ENCODE measurements at regions not wholly inside any gene's neighbourhood (a gene's known extent, or its start where the extent isn't known, plus 50 kb on each side); places are given as distances from the start of the nearest gene placed in this dataset.
"Not testable (repeated sequence)": the region's sequence is repeated elsewhere in the genome, so short reads cannot be mapped to it uniquely, and the experiment has no call there.

DNA sequence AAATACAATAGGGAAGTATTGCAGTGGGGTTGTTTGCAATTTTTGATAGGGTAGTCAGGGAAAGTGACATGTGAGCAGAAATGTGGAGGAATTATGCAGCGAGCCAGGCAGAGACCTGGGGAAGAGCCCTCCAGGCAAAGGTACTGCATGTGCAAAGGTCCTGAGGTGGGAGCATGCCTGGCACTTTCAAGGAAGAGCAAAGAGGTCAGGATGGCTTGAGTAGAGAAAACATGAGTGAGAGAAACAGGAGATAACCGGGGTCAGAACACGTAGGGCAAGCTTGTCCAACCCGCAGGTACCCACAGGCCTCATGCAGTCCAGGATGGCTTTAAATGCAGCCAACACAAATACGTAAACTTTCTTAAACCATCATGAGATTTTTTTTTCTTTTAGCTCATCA lies 71.0 kb downstream of the COQ2 start:
- Histone ChIP-seq H3K27me3 (ENCODE audit: insufficient read depth, low read length) (no peaks in the 10 kb centered on the region), H3K9me3 (ENCODE audit: low read depth, low read length) (no peaks in the 10 kb centered on the region), H3K4me3 (ENCODE audit: low read length) (no peak overlapping the region), H3K4me1 (ENCODE audit: insufficient read depth, low read length) (peaks cover 80% of the 10 kb centered on the region)

DNA sequence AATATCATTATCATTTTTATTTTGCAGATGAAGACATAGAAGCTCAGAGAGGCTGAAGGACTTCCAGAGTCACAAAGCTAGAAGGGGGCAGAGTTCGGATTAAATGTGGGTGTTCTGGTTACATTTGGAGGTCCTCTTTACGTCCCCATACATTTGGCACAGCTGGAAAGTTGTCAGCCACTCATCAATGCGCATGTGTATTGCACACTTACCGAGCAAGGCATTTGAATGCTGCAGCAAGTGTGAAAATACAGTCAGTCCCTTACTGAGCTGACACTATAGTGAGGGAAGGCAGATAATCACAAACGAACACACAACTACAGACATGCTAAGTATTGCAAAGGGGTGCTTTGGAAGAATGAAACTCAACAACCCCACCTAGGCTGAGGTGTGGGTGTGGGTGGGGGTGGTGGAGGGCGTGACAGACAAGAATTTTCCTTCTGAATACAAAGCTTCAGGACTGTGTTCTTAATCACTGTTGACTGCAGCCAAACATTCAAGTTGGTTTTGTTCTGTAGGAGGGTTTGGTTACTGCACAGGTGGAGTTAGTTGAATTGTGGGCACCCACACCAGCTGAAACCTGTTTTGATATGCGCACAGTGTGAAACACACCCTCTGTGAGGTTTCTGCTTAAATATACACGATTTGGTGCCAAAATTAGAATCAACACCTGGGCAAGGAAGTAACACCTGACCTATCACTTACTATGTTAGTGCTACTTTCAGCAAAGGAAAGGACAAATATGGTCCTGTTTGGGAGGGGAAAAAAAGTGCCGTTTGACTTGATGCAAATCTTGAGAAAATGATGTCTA lies 72.4 kb downstream of the COQ2 start:
- Histone ChIP-seq H3K9me3 (ENCODE audit: low read depth, low read length) (no peaks in the 10 kb centered on the region), H3K4me1 (ENCODE audit: insufficient read depth, low read length) (peaks cover 66% of the 10 kb centered on the region), H3K27me3 (ENCODE audit: insufficient read depth, low read length) (no peaks in the 10 kb centered on the region), H3K4me3 (ENCODE audit: low read length) (no peak overlapping the region)

DNA sequence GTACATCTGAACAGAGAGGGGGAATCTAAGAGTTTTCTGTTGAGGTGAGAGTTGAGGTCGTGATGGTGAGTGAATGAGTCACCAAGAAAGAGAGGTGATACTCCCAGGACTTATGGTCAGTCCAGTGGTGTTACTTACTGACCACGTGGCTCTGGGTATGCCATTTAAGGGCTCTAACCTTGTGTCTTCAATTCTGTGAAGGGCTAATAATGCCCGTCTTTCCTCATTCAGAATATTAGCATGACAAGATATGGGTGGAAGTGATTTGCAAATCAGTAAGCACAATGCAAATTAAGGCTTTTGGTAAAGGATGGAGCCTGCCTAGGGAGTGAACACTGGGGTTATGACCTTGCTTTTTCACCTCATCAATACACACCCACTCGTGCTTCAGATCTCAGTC lies 75.2 kb downstream of the COQ2 start:
- Histone ChIP-seq H3K27me3 (ENCODE audit: insufficient read depth, low read length) (no peaks in the 10 kb centered on the region), H3K4me1 (ENCODE audit: insufficient read depth, low read length) (peaks cover 62% of the 10 kb centered on the region), H3K9me3 (ENCODE audit: low read depth, low read length) (no peaks in the 10 kb centered on the region), H3K4me3 (ENCODE audit: low read length) (no peak overlapping the region)

DNA sequence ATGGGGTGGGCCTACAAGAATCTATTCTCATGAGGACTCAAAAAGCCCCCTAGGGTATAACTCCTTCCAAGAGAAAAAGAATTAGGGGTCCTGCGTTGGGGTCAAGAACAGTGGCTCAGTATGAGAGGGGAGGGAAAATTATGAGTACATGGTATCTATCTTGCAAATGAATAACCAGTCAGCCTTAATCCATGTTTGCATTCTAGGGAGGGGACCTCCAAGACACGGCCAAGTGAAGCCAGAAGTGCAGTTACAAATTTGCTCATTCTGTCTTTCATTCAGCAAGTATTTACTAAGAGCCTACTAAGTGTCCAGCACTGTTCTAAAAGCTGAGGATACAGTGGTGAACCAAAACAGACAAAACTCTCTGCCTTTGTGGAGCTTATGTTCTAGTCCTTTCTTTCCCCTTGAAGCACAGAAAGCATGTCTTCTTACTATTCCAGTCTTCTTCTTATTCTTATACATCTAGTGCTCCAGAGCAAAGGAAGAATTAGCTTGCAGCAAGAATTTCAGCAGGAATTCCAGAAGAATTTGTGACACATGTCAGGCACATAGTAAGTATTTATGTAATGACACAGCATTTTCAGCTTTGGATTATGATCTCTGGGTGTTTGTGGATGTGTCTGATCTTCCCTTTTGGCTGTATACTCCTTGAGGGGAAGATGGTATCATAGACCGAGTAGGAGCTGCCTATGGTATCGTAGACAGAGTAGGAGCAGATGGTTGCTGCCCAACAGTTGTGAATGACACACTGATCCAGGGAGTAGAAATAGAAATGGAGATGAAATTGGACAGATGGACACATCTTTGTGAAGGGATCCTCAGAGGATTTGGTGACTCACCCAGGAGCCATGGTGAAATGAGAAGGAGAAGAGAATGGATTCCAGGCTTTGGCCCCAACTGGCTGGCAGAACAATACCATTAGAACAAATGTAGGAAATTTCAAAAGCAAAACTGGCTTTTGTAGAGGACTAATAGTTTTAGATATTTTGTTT lies 75.9 kb downstream of the COQ2 start:
- Histone ChIP-seq H3K9me3 (ENCODE audit: low read depth, low read length) (no peaks in the 10 kb centered on the region), H3K4me3 (ENCODE audit: low read length) (no peak overlapping the region), H3K4me1 (ENCODE audit: insufficient read depth, low read length) (peaks cover 59% of the 10 kb centered on the region), H3K27me3 (ENCODE audit: insufficient read depth, low read length) (no peaks in the 10 kb centered on the region)

DNA sequence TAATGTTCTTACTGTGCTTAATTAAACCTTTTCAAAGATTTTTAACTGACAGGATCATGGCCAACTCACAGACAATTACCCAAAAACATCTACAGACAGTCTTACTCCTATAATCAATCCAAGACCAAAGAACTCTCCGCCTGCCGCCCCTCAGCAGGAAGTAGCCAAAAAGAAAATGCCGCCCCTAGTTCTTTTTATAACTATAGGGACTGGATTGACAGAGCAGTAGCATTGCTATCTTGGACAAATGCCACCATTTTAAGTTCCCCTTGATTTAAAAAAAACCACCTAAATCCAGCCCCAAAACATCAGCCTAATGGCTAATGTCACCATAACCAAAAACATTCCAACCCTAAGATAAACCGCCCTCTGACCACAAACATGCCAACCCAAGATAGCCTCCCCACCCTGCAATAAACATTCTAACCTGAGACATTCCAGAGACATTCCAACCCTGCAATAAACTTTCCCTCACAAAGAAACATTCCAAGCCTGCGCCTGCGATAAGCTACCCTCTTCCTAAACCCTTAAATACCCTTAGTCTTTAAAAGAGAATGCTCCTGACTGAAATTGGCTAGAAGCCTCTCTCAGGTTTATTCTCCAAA lies 77.0 kb downstream of the COQ2 start:
- H3K27me3 ChIP-seq (ENCODE audit: insufficient read depth, low read length) = no peaks in the 10 kb centered on the region
- H3K9me3 ChIP-seq (ENCODE audit: low read depth, low read length) = no peaks in the 10 kb centered on the region
- H3K4me3 ChIP-seq (ENCODE audit: low read length) = no peak overlapping the region
- H3K4me1 ChIP-seq (ENCODE audit: insufficient read depth, low read length) = peaks cover 51% of the 10 kb centered on the region

DNA sequence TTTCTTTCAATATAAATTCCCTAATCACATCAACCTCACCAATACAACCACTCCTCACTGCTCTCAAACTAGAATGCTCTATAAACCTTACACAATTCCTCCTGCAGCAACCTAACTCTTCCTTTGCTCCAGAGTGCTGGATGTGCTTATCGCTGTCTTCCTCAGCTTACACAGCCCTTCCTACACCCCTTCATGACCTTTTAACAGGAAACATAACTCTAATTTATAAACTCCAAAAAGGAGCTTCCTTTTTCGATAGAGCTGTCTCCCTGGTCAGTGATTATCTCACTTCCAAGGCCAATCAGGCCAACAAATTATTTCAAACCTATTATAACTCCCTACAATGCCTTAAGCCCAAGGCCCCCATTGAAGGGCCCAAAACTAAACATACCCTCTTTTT lies 78.8 kb downstream of the COQ2 start:
- Histone ChIP-seq H3K4me3 (ENCODE audit: low read length) (no peak overlapping the region), H3K27me3 (ENCODE audit: insufficient read depth, low read length) (no peaks in the 10 kb centered on the region), H3K9me3 (ENCODE audit: low read depth, low read length) (no peaks in the 10 kb centered on the region), H3K4me1 (ENCODE audit: insufficient read depth, low read length) (peaks cover 36% of the 10 kb centered on the region)

DNA sequence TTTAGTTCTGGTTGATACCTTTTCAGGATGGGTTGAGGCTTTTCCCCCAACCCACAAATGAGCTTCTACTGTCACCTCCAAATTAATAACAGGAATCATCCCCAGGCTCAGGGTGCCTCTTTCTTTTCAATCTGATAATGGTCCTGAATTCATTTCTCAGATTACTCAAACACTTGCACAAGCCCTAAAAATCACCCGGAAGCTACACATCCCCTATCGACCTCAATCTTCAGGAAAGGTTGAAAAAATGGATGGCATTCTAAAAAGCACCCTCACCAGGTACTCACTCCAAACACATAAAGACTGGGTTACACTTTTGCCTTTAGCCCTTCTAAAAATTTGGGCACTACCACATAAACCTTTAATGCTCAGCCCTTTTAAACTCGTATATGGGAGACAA lies 79.9 kb downstream of the COQ2 start:
- Histone ChIP-seq H3K9me3 (ENCODE audit: low read depth, low read length) (no peaks in the 10 kb centered on the region), H3K4me1 (ENCODE audit: insufficient read depth, low read length) (peaks cover 25% of the 10 kb centered on the region), H3K27me3 (ENCODE audit: insufficient read depth, low read length) (no peaks in the 10 kb centered on the region)

DNA sequence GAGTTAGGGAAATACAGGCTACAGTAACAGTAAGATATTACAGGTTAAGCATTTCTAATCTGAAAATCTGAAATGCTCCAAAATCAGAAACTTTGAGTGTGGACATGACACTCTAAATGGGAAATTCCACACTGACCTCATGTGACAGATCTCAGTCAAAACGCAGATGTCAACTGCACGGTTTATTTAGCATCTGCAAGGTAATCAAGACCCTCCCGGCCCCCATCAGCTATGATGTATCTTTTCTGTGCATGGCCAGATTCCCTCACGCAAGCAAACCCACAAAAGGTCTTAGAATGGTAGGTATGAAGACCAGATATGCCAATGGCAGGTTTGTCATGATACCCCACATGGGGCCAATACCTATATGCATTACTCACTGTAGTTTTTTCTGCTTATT lies 82.8 kb downstream of the COQ2 start:
- Histone ChIP-seq H3K4me3 (ENCODE audit: low read length) (no peak overlapping the region), H3K27me3 (ENCODE audit: insufficient read depth, low read length) (no peaks in the 10 kb centered on the region), H3K9me3 (ENCODE audit: low read depth, low read length) (no peaks in the 10 kb centered on the region), H3K4me1 (ENCODE audit: insufficient read depth, low read length) (peaks cover 45% of the 10 kb centered on the region)

More for the DNA sequence above, 79.9 kb downstream of the COQ2 start:
- H3K4me3 ChIP-seq (ENCODE audit: low read length) = no peak overlapping the region

DNA sequence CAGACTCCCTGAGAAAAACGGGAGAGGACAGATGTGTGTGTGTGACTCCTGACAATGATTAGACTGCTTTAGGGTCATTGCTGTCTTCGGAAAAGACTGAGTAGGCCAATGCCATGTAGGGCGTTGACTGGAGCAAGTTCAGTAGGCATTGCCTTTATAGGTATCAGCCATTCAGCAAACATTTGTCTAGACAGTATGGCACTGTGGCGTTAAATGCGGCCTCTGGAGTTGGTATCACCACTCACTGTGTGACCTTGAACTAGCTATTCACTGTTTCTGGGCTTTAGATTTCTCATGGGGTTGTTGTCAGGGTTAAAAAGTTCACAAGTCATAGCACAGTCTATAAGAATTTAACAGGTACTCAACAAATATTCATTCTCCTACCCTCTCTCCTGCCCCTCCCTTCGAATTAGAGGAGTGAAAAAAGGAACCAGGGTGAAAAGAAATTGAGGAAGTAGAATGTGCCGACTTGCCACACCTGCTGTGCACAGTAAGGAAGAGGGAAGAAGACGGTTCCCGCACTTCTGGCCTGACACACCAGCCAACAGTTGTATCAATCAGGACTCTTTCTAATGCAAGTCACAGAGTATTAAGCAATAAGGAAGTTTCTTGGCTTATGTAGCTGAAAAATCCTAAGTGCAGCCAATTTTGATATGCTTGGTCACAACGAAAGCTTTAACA lies 83.2 kb upstream of the PLAC8 start:
- H3K4me3 ChIP-seq (ENCODE audit: low read length) = no peak overlapping the region
- peaks cover 65% of the 10 kb centered on the region for H3K4me1 ChIP-seq (ENCODE audit: insufficient read depth, low read length)
- no peaks in the 10 kb centered on the region for H3K27me3 ChIP-seq (ENCODE audit: insufficient read depth, low read length)
- no peaks in the 10 kb centered on the region for H3K9me3 ChIP-seq (ENCODE audit: low read depth, low read length)

DNA sequence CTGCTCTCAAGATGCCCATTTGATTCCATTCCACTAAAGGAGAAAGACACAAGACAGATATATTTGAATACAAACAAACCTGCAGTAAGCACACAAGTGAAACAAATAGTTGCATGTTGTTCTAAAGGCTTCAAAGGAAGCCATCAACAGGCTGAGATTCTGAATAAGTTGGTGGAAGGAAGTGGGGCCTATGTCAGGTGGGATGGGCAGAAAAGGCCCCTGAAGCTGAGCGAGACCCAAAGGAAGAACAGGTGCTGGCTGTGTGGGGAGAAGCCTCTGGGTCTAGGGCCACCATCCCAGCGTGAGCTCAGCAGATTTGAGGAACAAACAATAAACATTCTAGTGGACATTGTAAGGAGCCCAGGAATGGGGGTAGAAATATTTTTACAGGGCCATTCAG lies 82.4 kb upstream of the PLAC8 start:
- H3K4me1 ChIP-seq (ENCODE audit: insufficient read depth, low read length) = peaks cover 73% of the 10 kb centered on the region
- H3K4me3 ChIP-seq (ENCODE audit: low read length) = no peak overlapping the region

DNA sequence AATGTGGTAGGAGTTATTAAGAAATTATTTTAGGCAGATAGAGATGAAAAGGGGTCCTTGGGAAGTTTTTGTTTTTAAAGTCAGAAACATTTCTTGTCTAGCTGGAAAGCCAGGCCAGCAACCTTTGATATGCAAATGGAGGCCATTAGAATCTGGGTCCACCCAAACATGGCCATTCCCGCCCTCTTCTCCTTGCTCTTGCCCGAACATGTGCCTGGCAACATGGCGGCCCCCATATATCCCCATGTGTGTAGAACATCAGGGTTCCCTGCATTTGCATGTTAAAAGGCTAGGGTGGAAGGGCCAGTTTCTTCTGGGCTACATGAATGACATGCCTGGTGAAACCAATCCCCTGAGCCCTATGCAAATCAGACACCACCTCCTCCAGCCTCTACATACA lies 80.7 kb upstream of the PLAC8 start:
- no peaks in the 10 kb centered on the region for H3K9me3 ChIP-seq (ENCODE audit: low read depth, low read length)
- no peak overlapping the region for H3K4me3 ChIP-seq (ENCODE audit: low read length)
- H3K4me1 ChIP-seq (ENCODE audit: insufficient read depth, low read length) = peaks cover 81% of the 10 kb centered on the region
- H3K27me3 ChIP-seq (ENCODE audit: insufficient read depth, low read length) = no peaks in the 10 kb centered on the region

More for the DNA sequence above, 82.4 kb upstream of the PLAC8 start:
- Histone ChIP-seq H3K27me3 (ENCODE audit: insufficient read depth, low read length) (no peaks in the 10 kb centered on the region), H3K9me3 (ENCODE audit: low read depth, low read length) (no peaks in the 10 kb centered on the region)

DNA sequence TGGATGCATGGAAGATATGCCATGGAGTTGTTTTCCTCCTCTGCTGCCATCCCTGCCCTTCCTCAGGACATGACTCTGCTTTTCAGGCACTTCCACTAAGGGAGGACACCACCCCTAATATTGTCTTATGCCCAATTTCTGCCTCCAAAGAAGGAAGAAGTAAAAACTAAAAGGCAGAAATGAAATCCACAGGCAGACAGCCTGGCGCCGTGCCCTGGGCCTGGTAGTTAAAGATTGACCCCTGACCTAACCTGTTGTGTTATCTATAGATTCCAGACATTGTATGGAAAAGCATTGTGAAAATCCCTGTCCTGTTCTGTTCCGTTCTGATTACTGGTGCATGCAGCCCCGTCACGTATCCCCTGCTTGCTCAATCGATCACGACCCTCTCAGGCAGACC lies 80.1 kb upstream of the PLAC8 start:
- not testable (repeated sequence) for H3K27me3 ChIP-seq (ENCODE audit: insufficient read depth, low read length); H3K9me3 ChIP-seq (ENCODE audit: low read depth, low read length); H3K4me3 ChIP-seq (ENCODE audit: low read length)
- peaks cover 81% of the 10 kb centered on the region for H3K4me1 ChIP-seq (ENCODE audit: insufficient read depth, low read length)

DNA sequence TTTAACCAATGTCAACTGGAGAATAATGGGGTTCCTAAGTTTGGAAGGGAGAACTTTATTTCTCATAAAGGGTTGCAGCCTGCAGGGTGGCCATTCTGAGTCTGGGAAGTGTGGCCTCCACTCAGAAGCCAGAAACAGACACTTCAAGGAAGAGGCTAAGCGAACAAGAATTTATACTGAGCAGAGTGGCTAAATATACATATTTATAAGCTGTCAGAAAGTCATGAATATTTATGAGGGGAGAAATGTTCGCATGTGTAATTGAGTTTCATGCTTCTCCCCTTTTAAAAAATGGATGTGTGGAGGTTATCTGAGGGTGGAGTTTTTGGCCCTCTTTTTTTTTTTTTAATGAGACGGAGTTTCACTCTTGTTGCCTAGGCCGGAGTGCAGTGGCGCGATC lies 78.1 kb upstream of the PLAC8 start:
- Histone ChIP-seq H3K4me3 (ENCODE audit: low read length) (no peak overlapping the region), H3K9me3 (ENCODE audit: low read depth, low read length) (no peaks in the 10 kb centered on the region), H3K4me1 (ENCODE audit: insufficient read depth, low read length) (peaks cover 65% of the 10 kb centered on the region), H3K27me3 (ENCODE audit: insufficient read depth, low read length) (no peaks in the 10 kb centered on the region)

DNA sequence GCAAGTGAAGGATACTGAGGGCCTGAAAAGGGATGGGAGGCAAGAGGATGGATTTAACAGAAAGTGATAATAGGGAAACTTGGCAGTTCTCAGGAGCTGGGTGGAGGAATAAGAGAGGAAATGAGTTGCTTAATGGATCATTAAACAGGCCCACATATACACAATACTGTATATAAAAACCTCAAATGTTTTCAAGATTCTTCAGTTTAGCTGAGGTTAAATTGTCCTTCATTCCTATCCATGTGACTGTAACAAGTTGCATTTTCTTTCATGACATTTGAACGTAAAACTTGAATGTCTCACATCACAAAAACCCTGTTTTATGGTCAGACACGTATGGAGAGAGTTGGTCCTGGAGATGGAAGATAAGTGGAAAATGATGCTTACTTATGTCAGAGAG lies 76.5 kb upstream of the PLAC8 start:
- no peak overlapping the region for H3K4me3 ChIP-seq (ENCODE audit: low read length)
- H3K27me3 ChIP-seq (ENCODE audit: insufficient read depth, low read length) = no peaks in the 10 kb centered on the region
- H3K4me1 ChIP-seq (ENCODE audit: insufficient read depth, low read length) = peaks cover 49% of the 10 kb centered on the region
- no peaks in the 10 kb centered on the region for H3K9me3 ChIP-seq (ENCODE audit: low read depth, low read length)

Measured in mononuclear cell (primary cell).